ENCODE measurements at regions not wholly inside any gene's neighbourhood (a gene's known extent, or its start where the extent isn't known, plus 50 kb on each side); places are given as distances from the start of the nearest gene placed in this dataset.

DNA sequence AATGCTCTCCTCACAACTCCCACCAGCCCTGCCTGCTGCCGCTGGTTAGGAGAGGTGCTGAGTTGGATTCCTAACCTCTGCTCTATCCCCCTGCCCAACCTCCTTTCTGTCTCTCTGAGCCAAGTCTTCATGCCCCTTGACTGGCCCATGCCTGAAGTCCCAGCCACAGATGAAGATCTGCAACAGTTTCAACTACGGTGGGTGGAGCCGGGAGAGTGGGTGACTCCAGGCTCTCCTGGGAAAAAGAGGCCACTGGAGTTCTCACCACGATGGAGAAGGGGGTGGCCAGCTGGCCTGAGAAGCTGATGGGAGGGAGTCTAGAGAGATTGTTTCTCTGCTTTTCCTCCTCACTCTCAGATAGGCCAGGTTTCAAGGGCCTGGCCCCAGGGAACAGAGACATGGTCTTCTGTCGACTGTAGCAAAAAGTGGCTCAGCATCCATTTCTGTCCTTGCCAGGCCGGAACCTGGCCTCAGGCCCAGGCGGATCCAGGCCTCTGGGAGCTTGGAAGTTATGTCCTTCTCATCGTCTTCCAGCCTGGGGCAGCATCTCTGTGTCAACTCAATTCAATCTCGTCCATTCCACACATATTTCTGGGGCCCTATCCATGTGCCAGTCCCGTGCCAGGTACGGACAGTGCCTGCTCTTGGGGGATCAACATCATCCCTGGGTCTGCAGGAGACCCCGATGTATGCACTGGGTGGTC lies 75.3 kb downstream of the INHBB start:
- Histone ChIP-seq H3K9me3 (no peaks in the 10 kb centered on the region), H3K27me3 (peaks cover 24% of the 10 kb centered on the region), H3K36me3 (no peaks in the 10 kb centered on the region), H3K27ac (no peak overlapping the region), H3K4me1 (no peaks in the 10 kb centered on the region), H3K4me3 (no peak overlapping the region)
- TF ChIP-seq, protein P1, sequence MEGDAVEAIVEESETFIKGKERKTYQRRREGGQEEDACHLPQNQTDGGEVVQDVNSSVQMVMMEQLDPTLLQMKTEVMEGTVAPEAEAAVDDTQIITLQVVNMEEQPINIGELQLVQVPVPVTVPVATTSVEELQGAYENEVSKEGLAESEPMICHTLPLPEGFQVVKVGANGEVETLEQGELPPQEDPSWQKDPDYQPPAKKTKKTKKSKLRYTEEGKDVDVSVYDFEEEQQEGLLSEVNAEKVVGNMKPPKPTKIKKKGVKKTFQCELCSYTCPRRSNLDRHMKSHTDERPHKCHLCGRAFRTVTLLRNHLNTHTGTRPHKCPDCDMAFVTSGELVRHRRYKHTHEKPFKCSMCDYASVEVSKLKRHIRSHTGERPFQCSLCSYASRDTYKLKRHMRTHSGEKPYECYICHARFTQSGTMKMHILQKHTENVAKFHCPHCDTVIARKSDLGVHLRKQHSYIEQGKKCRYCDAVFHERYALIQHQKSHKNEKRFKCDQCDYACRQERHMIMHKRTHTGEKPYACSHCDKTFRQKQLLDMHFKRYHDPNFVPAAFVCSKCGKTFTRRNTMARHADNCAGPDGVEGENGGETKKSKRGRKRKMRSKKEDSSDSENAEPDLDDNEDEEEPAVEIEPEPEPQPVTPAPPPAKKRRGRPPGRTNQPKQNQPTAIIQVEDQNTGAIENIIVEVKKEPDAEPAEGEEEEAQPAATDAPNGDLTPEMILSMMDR (IDR thresholded peaks at IDR 0.05): no peak
- TF ChIP-seq EP300 (IDR thresholded peaks at IDR 0.05): no peak
- no peak for TF ChIP-seq POLR2A (IDR thresholded peaks at IDR 0.05)
- TF ChIP-seq POLR2AphosphoS5 (IDR thresholded peaks at IDR 0.05): no peak
- 64% methylated on average over 9 of the region's 12 CpGs; no CpG with 5 or more reads in 1 of the 2 donors for WGBS, 2 donors (ENCODE audit: low coverage in 1 of 2)
- no peak for ATAC-seq

DNA sequence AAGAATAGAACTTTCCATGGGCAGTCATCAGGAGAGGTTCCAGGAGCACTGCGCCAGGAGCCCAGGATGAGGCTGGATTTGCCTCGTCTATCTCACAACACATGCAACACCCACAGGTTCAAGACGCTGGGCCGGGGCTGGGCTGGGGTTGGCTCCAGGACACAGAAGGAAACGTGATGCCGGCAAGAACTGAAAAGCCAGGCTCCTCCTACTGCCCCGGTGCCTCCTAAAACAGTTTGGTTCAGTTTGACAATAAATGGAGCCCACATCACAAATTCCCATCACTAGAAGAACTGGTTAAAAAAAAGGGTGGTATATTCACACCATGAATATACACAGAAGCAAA lies 75.9 kb downstream of the INHBB start:
- H3K27ac ChIP-seq: no peak overlapping the region
- no peaks in the 10 kb centered on the region for H3K4me1 ChIP-seq
- no peaks in the 10 kb centered on the region for H3K36me3 ChIP-seq
- ATAC-seq: no peak
- peaks cover 24% of the 10 kb centered on the region for H3K27me3 ChIP-seq
- 17% methylated on average over 4 of the region's 7 CpGs; no CpG with 5 or more reads in 1 of the 2 donors for WGBS, 2 donors (ENCODE audit: low coverage in 1 of 2)
- TF ChIP-seq EP300 (IDR thresholded peaks at IDR 0.05) (no peak), POLR2AphosphoS5 (IDR thresholded peaks at IDR 0.05) (no peak), POLR2A (IDR thresholded peaks at IDR 0.05) (no peak)
- TF ChIP-seq, protein P1 (IDR thresholded peaks at IDR 0.05): no peak
- no peak overlapping the region for H3K4me3 ChIP-seq
- H3K9me3 ChIP-seq: no peaks in the 10 kb centered on the region

DNA sequence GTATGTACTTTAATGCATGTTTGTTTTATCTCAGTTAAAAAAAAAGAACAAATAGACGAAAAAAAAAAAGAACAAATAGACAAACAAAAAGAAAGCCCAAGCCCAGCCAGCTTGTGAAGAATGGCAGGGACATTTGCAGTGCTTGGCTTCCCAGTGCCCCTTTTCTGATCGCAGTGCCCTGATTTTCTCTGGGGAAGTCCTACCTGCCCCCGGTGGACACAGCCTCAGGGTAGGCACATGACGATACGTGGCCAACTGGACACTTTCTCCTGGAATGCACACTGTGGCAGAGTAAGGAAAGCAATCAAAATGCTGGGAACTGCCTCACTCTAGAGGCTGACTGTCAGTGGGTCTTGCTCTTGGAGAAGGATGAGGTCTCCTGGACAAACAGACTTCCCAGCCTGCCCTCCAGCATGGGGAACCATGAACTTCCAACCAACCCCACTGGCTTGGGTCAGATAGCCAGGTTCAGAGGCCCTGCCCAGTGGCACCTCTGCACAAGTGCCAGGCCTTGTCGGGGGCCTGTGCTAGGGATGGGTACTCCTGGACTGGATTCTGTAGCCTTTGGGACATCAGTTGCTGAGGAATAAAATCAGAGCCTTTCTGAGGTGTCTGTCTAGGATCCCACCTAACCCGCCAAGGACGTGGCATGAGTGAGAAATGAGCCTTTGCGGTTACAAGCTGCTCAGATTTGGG lies 76.7 kb downstream of the INHBB start:
- no peaks in the 10 kb centered on the region for H3K36me3 ChIP-seq
- ATAC-seq: no peak
- TF ChIP-seq EP300 (IDR thresholded peaks at IDR 0.05) (no peak), POLR2A (IDR thresholded peaks at IDR 0.05) (no peak), POLR2AphosphoS5 (IDR thresholded peaks at IDR 0.05) (no peak)
- TF ChIP-seq, protein P1 (IDR thresholded peaks at IDR 0.05): no peak
- peaks cover 32% of the 10 kb centered on the region for H3K27me3 ChIP-seq
- no peaks in the 10 kb centered on the region for H3K9me3 ChIP-seq
- H3K4me1 ChIP-seq: no peaks in the 10 kb centered on the region
- no peak overlapping the region for H3K4me3 ChIP-seq
- 82 to 93% methylated on average over 5 of the region's 9 CpGs for WGBS, 2 donors (ENCODE audit: low coverage in 1 of 2)
- H3K27ac ChIP-seq: no peak overlapping the region

DNA sequence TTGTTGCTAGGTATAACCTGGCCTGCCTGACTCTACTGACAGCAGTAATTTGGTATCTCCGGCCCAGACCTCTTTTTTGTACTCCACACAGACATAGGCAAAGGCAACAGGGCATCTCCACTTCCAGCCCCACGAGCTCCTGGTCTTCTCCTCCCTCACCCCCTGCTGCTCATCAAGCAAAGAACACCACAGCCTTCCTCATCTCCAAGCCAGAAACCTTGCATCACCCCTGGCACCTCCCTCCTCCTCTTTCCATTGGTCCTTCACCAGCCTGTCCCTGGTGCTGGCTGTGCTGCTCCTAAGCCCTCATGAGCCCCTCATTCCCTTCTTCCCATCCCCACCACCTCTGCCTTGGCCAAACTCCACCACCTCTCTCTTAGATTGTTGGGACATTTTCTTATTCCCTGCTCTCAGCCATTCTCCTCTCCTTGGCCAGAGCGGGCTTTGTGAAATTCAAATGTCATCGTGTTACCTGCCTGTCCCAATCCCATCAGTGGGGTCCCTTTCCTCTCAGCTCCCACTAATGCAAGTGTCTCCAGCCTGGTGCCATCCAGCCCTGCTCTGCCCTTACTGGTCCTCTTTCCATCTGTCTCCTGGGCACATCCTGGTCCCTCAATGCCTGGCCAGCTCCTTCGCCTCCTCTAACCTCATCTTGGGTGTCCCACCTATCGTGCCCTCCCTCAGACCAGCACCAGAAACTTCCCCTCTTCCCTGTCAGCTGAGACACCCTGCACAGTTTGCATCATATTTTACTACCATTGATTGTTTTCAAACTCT lies 77.4 kb downstream of the INHBB start:
- TF ChIP-seq EP300 (IDR thresholded peaks at IDR 0.05) (no peak), POLR2AphosphoS5 (IDR thresholded peaks at IDR 0.05) (no peak), POLR2A (IDR thresholded peaks at IDR 0.05) (no peak)
- TF ChIP-seq, protein P1 (IDR thresholded peaks at IDR 0.05): no peak
- H3K27ac ChIP-seq: no peak overlapping the region
- WGBS, 2 donors (ENCODE audit: low coverage in 1 of 2): 75% methylated on average over 3 to 5 of the region's 6 CpGs

More for the DNA sequence above, 77.4 kb downstream of the INHBB start:
- Histone ChIP-seq H3K36me3 (no peaks in the 10 kb centered on the region), H3K9me3 (no peaks in the 10 kb centered on the region), H3K4me3 (no peak overlapping the region), H3K27me3 (peaks cover 40% of the 10 kb centered on the region), H3K4me1 (no peaks in the 10 kb centered on the region)
- ATAC-seq: no peak

All from gastroesophageal sphincter (tissue), 4 donors.